ENCODE measurements at regions not wholly inside any gene's neighbourhood (a gene's known extent, or its start where the extent isn't known, plus 50 kb on each side); places are given as distances from the start of the nearest gene placed in this dataset.

- intact Hi-C loops (cut with DNase I, micrococcal nuclease), result no loop called here
- Histone ChIP-seq H3K4me1 (ENCODE audit: low read depth) (no peaks in the 10 kb centered on the region), H3K9me3 (no peaks in the 10 kb centered on the region), H3K36me3 (ENCODE audit: low read depth) (no peaks in the 10 kb centered on the region), H3K4me3 (no peak overlapping the region)
- ATAC-seq (no peak), DNase-seq (no peak)
- TF ChIP-seq CTCF (IDR thresholded peaks at IDR 0.05), result no peak
Measured at GRCh38 chr5:74052441-74053221, 426.6 kb downstream of the ARHGEF28 start.

- Histone ChIP-seq H3K4me1 (ENCODE audit: low read depth) (no peaks in the 10 kb centered on the region), H3K4me3 (no peak overlapping the region), H3K36me3 (ENCODE audit: low read depth) (no peaks in the 10 kb centered on the region), H3K9me3 (no peaks in the 10 kb centered on the region)
- no peak for TF ChIP-seq CTCF (IDR thresholded peaks at IDR 0.05)
- intact Hi-C loops (cut with DNase I, micrococcal nuclease), result no loop called here
- ATAC-seq (no peak), DNase-seq (no peak)
Measured at GRCh38 chr5:74051076-74051475, 425.1 kb downstream of the ARHGEF28 start.

GRCh38 chr5:74044936-74045335 is 418.9 kb downstream of the ARHGEF28 start:
- TF ChIP-seq CTCF (IDR thresholded peaks at IDR 0.05), result no peak
- ATAC-seq (no peak), DNase-seq (no peak)
- H3K9me3 ChIP-seq, result no peaks in the 10 kb centered on the region
- no peaks in the 10 kb centered on the region for H3K36me3 ChIP-seq (ENCODE audit: low read depth)
- no peak overlapping the region for H3K4me3 ChIP-seq
- intact Hi-C loops (cut with DNase I, micrococcal nuclease), result no loop called here
- H3K4me1 ChIP-seq (ENCODE audit: low read depth), result no peaks in the 10 kb centered on the region

- Histone ChIP-seq H3K4me3 (no peak overlapping the region), H3K36me3 (ENCODE audit: low read depth) (no peaks in the 10 kb centered on the region), H3K9me3 (no peaks in the 10 kb centered on the region), H3K4me1 (ENCODE audit: low read depth) (no peaks in the 10 kb centered on the region)
- intact Hi-C loops (cut with DNase I, micrococcal nuclease), result no loop called here
- no peak for DNase-seq
- ATAC-seq, result peak; percentile 36
- TF ChIP-seq CTCF (IDR thresholded peaks at IDR 0.05), result no peak
Measured at GRCh38 chr5:74042959-74043358, 417.0 kb downstream of the ARHGEF28 start.

GRCh38 chr5:74042559-74042958 is 416.6 kb downstream of the ARHGEF28 start:
- Histone ChIP-seq H3K4me3 (no peak overlapping the region), H3K9me3 (no peaks in the 10 kb centered on the region), H3K36me3 (ENCODE audit: low read depth) (no peaks in the 10 kb centered on the region), H3K4me1 (ENCODE audit: low read depth) (no peaks in the 10 kb centered on the region)
- no peak for TF ChIP-seq CTCF (IDR thresholded peaks at IDR 0.05)
- intact Hi-C loops (cut with DNase I, micrococcal nuclease), result no loop called here
- DNase-seq, result no peak
- ATAC-seq, result no peak
